Nephron (organoid): ENCODE measurements at regions not wholly inside any gene's neighbourhood (a gene's known extent, or its start where the extent isn't known, plus 50 kb on each side); places are given as distances from the start of the nearest gene placed in this dataset.

Experiments
- H3K27ac Mint-ChIP-seq, 3 experiments: 2 replicates each; pipeline ENCODE4 v1.8.0; 2020; ENCODE audit warnings: mixed read lengths in 3 of 3, mild to moderate bottlenecking in 2 of 3, moderate library complexity in 1 of 3
- H3K27me3 Mint-ChIP-seq: 2 replicates; pipeline ENCODE4 v1.8.0; 2021; ENCODE audit warnings: low read depth, mild to moderate bottlenecking, moderate library complexity, mixed read lengths
- H3K36me3 Mint-ChIP-seq: 2 replicates; pipeline ENCODE4 v1.8.0; 2020; ENCODE audit warnings: low read depth, mixed read lengths
- H3K4me1 Mint-ChIP-seq: 2 replicates; pipeline ENCODE4 v1.8.0; 2020; ENCODE audit warnings: mixed read lengths
- H3K4me3 Mint-ChIP-seq, 3 experiments: 2 replicates each; pipeline ENCODE4 v1.8.0; 2020; ENCODE audit warnings: mild to moderate bottlenecking in 3 of 3, mixed read lengths in 3 of 3, moderate library complexity in 2 of 3
- H3K9me3 Mint-ChIP-seq: 2 replicates; pipeline ENCODE4 v1.8.0; 2020; ENCODE audit warnings: mixed read lengths
- TF ChIP-seq, protein P1 (sequence below), 3 experiments: fragments of 200-600 bp; sonication (generic); IDR thresholded peaks; one replicate each; pipeline ENCODE4 v1.5.0; 2021; ENCODE audit warnings: antibody characterized with exemption in 3 of 3; ENCODE audit not compliant: unreplicated experiment in 3 of 3

- no peak overlapping the region for H3K4me3 Mint-ChIP-seq
- peaks cover 13% of the 10 kb centered on the region for H3K9me3 Mint-ChIP-seq
- TF ChIP-seq, protein P1, sequence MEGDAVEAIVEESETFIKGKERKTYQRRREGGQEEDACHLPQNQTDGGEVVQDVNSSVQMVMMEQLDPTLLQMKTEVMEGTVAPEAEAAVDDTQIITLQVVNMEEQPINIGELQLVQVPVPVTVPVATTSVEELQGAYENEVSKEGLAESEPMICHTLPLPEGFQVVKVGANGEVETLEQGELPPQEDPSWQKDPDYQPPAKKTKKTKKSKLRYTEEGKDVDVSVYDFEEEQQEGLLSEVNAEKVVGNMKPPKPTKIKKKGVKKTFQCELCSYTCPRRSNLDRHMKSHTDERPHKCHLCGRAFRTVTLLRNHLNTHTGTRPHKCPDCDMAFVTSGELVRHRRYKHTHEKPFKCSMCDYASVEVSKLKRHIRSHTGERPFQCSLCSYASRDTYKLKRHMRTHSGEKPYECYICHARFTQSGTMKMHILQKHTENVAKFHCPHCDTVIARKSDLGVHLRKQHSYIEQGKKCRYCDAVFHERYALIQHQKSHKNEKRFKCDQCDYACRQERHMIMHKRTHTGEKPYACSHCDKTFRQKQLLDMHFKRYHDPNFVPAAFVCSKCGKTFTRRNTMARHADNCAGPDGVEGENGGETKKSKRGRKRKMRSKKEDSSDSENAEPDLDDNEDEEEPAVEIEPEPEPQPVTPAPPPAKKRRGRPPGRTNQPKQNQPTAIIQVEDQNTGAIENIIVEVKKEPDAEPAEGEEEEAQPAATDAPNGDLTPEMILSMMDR (IDR thresholded peaks at IDR 0.05; ENCODE audit: unreplicated experiment in 3 of 3) = no peak
- peak overlapping the region in 2 of 3 experiments; percentile 16 to 81 for H3K27ac Mint-ChIP-seq
- no peaks in the 10 kb centered on the region for H3K27me3 Mint-ChIP-seq
- peaks cover 4% of the 10 kb centered on the region for H3K36me3 Mint-ChIP-seq
- peaks cover 63% of the 10 kb centered on the region for H3K4me1 Mint-ChIP-seq
These were observed 75.0 kb upstream of the SULF2 start for GRCh38 chr20:47860049-47860830.

DNA sequence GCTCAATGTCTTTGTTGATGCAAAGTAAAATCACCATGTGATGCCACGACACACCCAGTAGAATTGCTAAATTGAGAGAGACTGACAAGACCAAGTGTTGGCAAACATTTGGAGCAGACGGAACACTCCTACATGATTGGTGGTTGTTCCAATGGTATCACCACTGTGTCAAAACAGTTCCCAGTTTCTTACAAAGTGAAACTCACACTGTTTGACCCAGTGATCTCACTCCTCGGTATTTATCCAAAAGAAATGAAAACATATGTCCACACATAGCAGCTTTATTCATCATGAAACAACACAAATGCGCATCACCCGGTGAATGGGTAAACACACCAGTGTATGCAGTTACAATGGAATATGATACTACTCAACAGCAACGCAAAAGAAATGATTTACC, 74.0 kb upstream of the SULF2 start:
- Mint-ChIP-seq H3K9me3 (peaks cover 19% of the 10 kb centered on the region), H3K36me3 (peaks cover 12% of the 10 kb centered on the region), H3K27ac (peak overlapping the region; percentile 29 to 81 (median 32)), H3K4me1 (peaks cover 57% of the 10 kb centered on the region), H3K4me3 (no peak overlapping the region), H3K27me3 (no peaks in the 10 kb centered on the region)
- TF ChIP-seq, protein P1 (IDR thresholded peaks at IDR 0.05; ENCODE audit: unreplicated experiment in 3 of 3) = no peak

GRCh38 chr20:47857569-47858464, 72.5 kb upstream of the SULF2 start:
- peak overlapping the region; percentile 81 to 92 (median 89) for H3K27ac Mint-ChIP-seq
- H3K4me1 Mint-ChIP-seq = peaks cover 42% of the 10 kb centered on the region
- TF ChIP-seq, protein P1 (IDR thresholded peaks at IDR 0.05; ENCODE audit: unreplicated experiment in 3 of 3) = no peak
- peaks cover 15% of the 10 kb centered on the region for H3K9me3 Mint-ChIP-seq
- peaks cover 3% of the 10 kb centered on the region for H3K27me3 Mint-ChIP-seq
- H3K4me3 Mint-ChIP-seq = peak overlapping the region; percentile 28 to 38 (median 37)
- H3K36me3 Mint-ChIP-seq = peaks cover 15% of the 10 kb centered on the region

DNA sequence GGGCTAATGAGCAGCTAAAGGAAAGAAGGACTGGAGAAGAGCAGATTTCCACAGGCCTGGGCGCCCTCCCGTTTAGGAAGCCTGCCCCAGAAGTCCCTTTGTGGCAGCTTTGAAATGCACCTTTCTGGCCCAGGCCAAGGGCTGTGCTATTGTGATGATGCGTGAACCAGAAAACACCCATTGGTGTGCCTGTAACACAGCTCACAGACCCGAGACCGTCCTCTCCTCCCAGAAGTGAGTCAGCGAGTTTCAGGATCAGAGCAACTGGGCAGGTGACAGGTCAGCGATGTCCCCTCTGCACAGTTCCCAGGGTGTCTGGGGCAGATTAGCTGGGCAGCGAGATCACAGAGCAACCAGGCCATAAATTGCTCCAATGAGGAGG, 71.9 kb upstream of the SULF2 start:
- H3K36me3 Mint-ChIP-seq = peaks cover 19% of the 10 kb centered on the region
- H3K9me3 Mint-ChIP-seq = peaks cover 20% of the 10 kb centered on the region
- peak overlapping the region in 1 of 3 experiments; percentile 38 for H3K4me3 Mint-ChIP-seq
- TF ChIP-seq, protein P1 (IDR thresholded peaks at IDR 0.05; ENCODE audit: unreplicated experiment in 3 of 3) = no peak
- H3K27ac Mint-ChIP-seq = peak overlapping the region; percentile 81 to 92 (median 89)
- peaks cover 3% of the 10 kb centered on the region for H3K27me3 Mint-ChIP-seq
- peaks cover 37% of the 10 kb centered on the region for H3K4me1 Mint-ChIP-seq

- Mint-ChIP-seq H3K4me3 (no peak overlapping the region), H3K4me1 (peaks cover 38% of the 10 kb centered on the region), H3K27ac (peak overlapping the region in 1 of 3 experiments; percentile 74), H3K9me3 (peaks cover 25% of the 10 kb centered on the region), H3K36me3 (peaks cover 19% of the 10 kb centered on the region), H3K27me3 (peaks cover 3% of the 10 kb centered on the region)
- TF ChIP-seq, protein P1 (IDR thresholded peaks at IDR 0.05; ENCODE audit: unreplicated experiment in 3 of 3) = no peak
These were observed 70.5 kb upstream of the SULF2 start for GRCh38 chr20:47855799-47856198.
